ENCODE measurements at regions not wholly inside any gene's neighbourhood (a gene's known extent, or its start where the extent isn't known, plus 50 kb on each side); places are given as distances from the start of the nearest gene placed in this dataset.

- TF ChIP-seq, protein P1, sequence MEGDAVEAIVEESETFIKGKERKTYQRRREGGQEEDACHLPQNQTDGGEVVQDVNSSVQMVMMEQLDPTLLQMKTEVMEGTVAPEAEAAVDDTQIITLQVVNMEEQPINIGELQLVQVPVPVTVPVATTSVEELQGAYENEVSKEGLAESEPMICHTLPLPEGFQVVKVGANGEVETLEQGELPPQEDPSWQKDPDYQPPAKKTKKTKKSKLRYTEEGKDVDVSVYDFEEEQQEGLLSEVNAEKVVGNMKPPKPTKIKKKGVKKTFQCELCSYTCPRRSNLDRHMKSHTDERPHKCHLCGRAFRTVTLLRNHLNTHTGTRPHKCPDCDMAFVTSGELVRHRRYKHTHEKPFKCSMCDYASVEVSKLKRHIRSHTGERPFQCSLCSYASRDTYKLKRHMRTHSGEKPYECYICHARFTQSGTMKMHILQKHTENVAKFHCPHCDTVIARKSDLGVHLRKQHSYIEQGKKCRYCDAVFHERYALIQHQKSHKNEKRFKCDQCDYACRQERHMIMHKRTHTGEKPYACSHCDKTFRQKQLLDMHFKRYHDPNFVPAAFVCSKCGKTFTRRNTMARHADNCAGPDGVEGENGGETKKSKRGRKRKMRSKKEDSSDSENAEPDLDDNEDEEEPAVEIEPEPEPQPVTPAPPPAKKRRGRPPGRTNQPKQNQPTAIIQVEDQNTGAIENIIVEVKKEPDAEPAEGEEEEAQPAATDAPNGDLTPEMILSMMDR (IDR thresholded peaks at IDR 0.05): no peak
- TF ChIP-seq POLR2A (IDR thresholded peaks at IDR 0.05): no peak
- intact Hi-C loops (cut with DNase I): no loop called here
- DNase-seq: no peak
- ATAC-seq: no peak
- Histone ChIP-seq H3K27me3 (no peaks in the 10 kb centered on the region), H3K4me1 (no peaks in the 10 kb centered on the region), H3K4me3 (no peak overlapping the region), H3K36me3 (no peaks in the 10 kb centered on the region), H3K9me3 (no peaks in the 10 kb centered on the region), H3K27ac (no peak overlapping the region)
- WGBS (ENCODE audit: insufficient coverage, low coverage, low lambda C conversion rate, missing lambda C conversion rate): 40% methylated on average over 1 of the region's 1 CpG
These were observed 514.7 kb downstream of the PCDH7 start for GRCh38 chr4:31234901-31235300.

DNA sequence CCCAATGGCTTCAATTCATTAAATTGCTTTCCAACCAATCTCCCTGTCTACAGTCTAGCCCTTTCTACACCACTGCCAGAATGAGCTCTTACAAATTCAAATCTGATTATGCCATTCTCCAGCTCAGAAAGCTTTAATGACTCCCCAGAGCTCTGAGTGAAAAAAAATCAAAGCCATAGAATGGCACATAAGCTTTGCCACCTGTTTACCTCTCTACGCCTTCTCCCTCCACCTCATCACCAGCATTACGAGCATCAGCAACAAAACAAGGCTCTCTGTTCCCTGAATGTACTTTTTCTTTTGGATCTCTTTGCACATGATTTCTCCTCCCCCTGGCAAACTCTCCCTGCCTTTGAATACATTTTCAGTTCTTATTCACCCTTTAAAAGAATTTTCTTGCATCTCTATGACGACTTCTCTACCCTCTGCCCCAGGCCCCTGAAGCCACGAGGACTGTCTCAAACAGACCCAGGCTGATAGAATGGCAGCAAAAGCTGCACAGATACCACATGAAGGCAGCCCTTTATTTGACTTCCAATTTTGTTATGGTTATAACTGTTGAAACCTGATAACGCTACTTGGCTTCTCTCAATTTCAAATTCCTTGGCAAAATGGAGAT, 516.0 kb downstream of the PCDH7 start:
- ATAC-seq: no peak
- H3K36me3 ChIP-seq: no peaks in the 10 kb centered on the region
- no peak overlapping the region for H3K27ac ChIP-seq
- H3K4me3 ChIP-seq: no peak overlapping the region
- no peaks in the 10 kb centered on the region for H3K27me3 ChIP-seq
- 46% methylated on average over 5 of the region's 5 CpGs for WGBS (ENCODE audit: insufficient coverage, low coverage, low lambda C conversion rate, missing lambda C conversion rate)
- no peak for TF ChIP-seq POLR2A (IDR thresholded peaks at IDR 0.05)
- TF ChIP-seq, protein P1 (IDR thresholded peaks at IDR 0.05): no peak
- intact Hi-C loops (cut with DNase I): no loop called here
- H3K4me1 ChIP-seq: no peaks in the 10 kb centered on the region
- no peak for DNase-seq
- H3K9me3 ChIP-seq: no peaks in the 10 kb centered on the region

DNA sequence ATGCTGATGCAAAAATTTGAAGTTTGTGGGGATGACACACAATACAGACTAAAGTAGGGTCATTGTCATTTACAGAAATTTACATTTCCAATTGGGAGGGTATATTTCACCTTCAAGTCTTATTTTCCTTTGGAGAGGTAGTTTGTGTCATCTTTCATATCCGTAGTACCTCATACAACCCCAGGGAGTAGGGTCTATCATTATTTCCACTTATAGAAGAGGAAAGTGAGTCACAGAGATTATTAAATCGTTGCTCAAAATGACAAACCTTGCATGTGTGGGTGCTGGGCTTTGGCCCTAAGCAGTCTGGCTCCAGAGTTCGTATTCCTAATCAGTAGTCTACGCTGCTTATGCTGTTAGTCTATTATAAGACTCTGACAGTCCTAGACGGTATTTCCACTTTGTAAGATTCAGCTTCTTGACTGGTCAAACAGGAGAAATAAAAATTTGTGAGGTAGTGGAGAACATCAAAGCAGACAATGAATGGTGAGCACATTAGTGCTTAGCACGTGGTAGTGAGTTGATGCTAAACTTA, 516.5 kb downstream of the PCDH7 start:
- Histone ChIP-seq H3K36me3 (no peaks in the 10 kb centered on the region), H3K27ac (no peak overlapping the region), H3K9me3 (no peaks in the 10 kb centered on the region), H3K27me3 (no peaks in the 10 kb centered on the region), H3K4me3 (no peak overlapping the region), H3K4me1 (no peaks in the 10 kb centered on the region)
- TF ChIP-seq, protein P1 (IDR thresholded peaks at IDR 0.05): no peak
- no peak for TF ChIP-seq POLR2A (IDR thresholded peaks at IDR 0.05)
- no peak for ATAC-seq
- DNase-seq: no peak
- intact Hi-C loops (cut with DNase I): no loop called here
- WGBS (ENCODE audit: insufficient coverage, low coverage, low lambda C conversion rate, missing lambda C conversion rate): 55% methylated on average over 6 of the region's 6 CpGs

- ATAC-seq (no peak), DNase-seq (no peak)
- H3K4me3 ChIP-seq: no peak overlapping the region
- intact Hi-C loops (cut with DNase I): no loop called here
- no peaks in the 10 kb centered on the region for H3K9me3 ChIP-seq
- no peaks in the 10 kb centered on the region for H3K36me3 ChIP-seq
- TF ChIP-seq, protein P1 (IDR thresholded peaks at IDR 0.05): no peak
- no peak for TF ChIP-seq POLR2A (IDR thresholded peaks at IDR 0.05)
- H3K27me3 ChIP-seq: no peaks in the 10 kb centered on the region
- H3K27ac ChIP-seq: no peak overlapping the region
- no peaks in the 10 kb centered on the region for H3K4me1 ChIP-seq
These were observed 517.1 kb downstream of the PCDH7 start for GRCh38 chr4:31237233-31237632.

GRCh38 chr4:31239886-31240285, 519.7 kb downstream of the PCDH7 start:
- DNase-seq (no peak), ATAC-seq (no peak)
- no peak for TF ChIP-seq POLR2A (IDR thresholded peaks at IDR 0.05)
- TF ChIP-seq, protein P1 (IDR thresholded peaks at IDR 0.05): no peak
- Histone ChIP-seq H3K4me3 (no peak overlapping the region), H3K27ac (no peak overlapping the region), H3K36me3 (no peaks in the 10 kb centered on the region), H3K9me3 (no peaks in the 10 kb centered on the region), H3K4me1 (no peaks in the 10 kb centered on the region), H3K27me3 (no peaks in the 10 kb centered on the region)
- intact Hi-C loops (cut with DNase I): no loop called here

Measured in right lobe of liver (tissue), 6 donors.